Right cardiac atrium (tissue), 5 donors: ENCODE measurements at regions not wholly inside any gene's neighbourhood (a gene's known extent, or its start where the extent isn't known, plus 50 kb on each side); places are given as distances from the start of the nearest gene placed in this dataset.
"Not testable (repeated sequence)": the region's sequence is repeated elsewhere in the genome, so short reads cannot be mapped to it uniquely, and the experiment has no call there.

Experiments
- ATAC-seq, 2 donors: fragments of 200-7000 bp; cut with Tn5 transposase; one replicate each; pipeline versions ENCODE4 v1.8.0 to v1.9.1; 2020; ENCODE audit warnings: moderate library complexity in 2 of 2, mild to moderate bottlenecking in 1 of 2
- DNase-seq, 3 donors: peaks; one replicate each; pipeline ENCODE4 v3.0.0-alpha.2; 2020
- H3K27ac ChIP-seq: one replicate; pipeline ENCODE4 v1.5.1; 2013; ENCODE audit warnings: mild to moderate bottlenecking, low read length, control low read depth, moderate library complexity
- H3K27me3 ChIP-seq: one replicate; pipeline ENCODE4 v1.6.1; 2013; ENCODE audit not compliant: control insufficient read depth, insufficient read depth
- H3K4me1 ChIP-seq: one replicate; pipeline ENCODE4 v1.6.1; 2013; ENCODE audit warnings: low read length; ENCODE audit not compliant: control insufficient read depth, insufficient read depth
- H3K4me3 ChIP-seq: one replicate; pipeline ENCODE4 v1.5.1; 2013; ENCODE audit warnings: low read length, control low read depth
- H3K9me3 ChIP-seq: one replicate; pipeline ENCODE4 v1.6.1; 2013; ENCODE audit warnings: low read length; ENCODE audit not compliant: control insufficient read depth
- WGBS: extraction: QIAGEN DNeasy Blood & Tissue Kit; methylation state at CpG from one replicate; pipeline ENCODE4 v1.1.7; 2013; 5-methylcytosine and 5-hydroxymethylcytosine counted together
- intact Hi-C, 4 donors: fragments of 100-400 bp; cut with DNase I; formaldehyde crosslinking; loops; one replicate each; pipeline versions ENCODE4 v1.11.0 to v1.14.0; 2022 to 2023
- donor health status: healthy with polysubstance abuse.
- donor health status: DM: no; HTN: yes; CAD: no.
- donor health status: DM: no; HTN: no; CAD: no.
- donor health status: DM: no; HTN: yes; CAD: no; lungs with severe emphysema.
- donor health status: DM: yes; HTN: yes; CAD: no.

GRCh38 chr3:96428097-96428496, 386.3 kb upstream of the EPHA6 start:
- intact Hi-C loops = no loop called here
- H3K4me1 ChIP-seq = no peaks in the 10 kb centered on the region
- no peak overlapping the region for H3K27ac ChIP-seq
- H3K27me3 ChIP-seq = no peaks in the 10 kb centered on the region
- ATAC-seq (no peak), DNase-seq (no peak)
- no peak overlapping the region for H3K4me3 ChIP-seq
- no peaks in the 10 kb centered on the region for H3K9me3 ChIP-seq

DNA sequence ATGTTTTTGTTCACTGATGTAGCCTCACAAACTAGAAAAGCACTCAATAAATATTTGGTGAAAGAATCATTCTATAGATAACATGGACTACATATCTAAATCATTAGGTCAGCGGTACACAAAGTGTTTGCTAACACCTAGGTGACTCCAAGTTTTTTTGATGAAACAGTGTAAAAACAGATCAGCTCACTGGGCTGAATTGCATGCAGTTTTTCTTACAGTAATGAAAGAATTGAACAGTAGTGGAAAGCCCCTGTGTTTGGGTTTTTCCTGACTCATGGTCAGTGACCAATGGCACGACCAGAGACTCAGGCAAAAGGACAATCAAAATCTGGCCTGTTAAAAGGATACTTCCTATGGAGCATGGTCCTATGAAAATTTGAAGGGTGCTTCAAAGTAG, 384.3 kb upstream of the EPHA6 start:
- Histone ChIP-seq H3K9me3 (no peaks in the 10 kb centered on the region), H3K27me3 (no peaks in the 10 kb centered on the region), H3K4me3 (no peak overlapping the region), H3K4me1 (no peaks in the 10 kb centered on the region), H3K27ac (no peak overlapping the region)
- ATAC-seq = no peak
- intact Hi-C loops = no loop called here
- no peak for DNase-seq
- WGBS = 69% methylated on average over 2 of the region's 2 CpGs

DNA sequence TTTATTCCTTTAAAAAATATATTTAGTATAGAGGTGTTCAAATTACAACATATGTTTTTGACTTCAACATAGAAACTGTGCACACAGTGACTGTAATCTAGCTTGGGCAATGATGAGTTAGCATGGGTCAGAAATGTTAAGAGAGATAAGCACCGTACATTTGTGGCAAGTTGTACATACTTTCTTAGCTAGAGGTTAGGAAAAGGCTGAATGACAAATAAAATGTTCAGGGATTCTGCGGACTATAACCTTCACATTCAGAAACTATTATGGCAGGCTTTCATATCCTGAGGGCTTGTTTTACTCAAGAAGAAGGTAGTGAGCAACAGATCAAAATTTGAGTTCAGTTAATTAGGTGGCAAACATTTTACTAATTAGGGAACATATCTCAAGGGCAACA, 379.7 kb upstream of the EPHA6 start:
- H3K9me3 ChIP-seq = no peaks in the 10 kb centered on the region
- no peaks in the 10 kb centered on the region for H3K27me3 ChIP-seq
- no peak for ATAC-seq
- H3K4me3 ChIP-seq = no peak overlapping the region
- no peaks in the 10 kb centered on the region for H3K4me1 ChIP-seq
- intact Hi-C loops = no loop called here
- no peak for DNase-seq
- no peak overlapping the region for H3K27ac ChIP-seq
- WGBS = 61% methylated on average over 2 of the region's 2 CpGs

DNA sequence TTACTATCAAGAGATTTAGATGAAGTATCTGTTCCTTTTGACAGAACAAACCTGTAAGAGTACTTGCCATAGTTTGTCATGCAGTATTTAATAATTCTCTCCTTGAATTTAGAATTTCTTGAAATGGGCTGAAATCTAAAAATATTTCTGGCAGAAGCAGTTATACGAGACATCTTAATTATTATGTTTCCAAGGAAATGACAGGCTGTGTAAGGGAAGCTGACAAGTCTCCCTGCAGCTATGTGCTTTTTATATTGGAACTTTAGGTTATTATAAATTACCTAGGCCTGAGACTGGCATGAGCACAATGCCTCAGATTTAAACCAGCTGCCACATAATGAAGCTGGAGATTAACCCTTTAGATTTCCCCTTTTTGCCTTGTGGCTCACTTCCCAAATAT, 365.0 kb upstream of the EPHA6 start:
- H3K27ac ChIP-seq = no peak overlapping the region
- no peak for ATAC-seq
- WGBS = 35% methylated on average over 1 of the region's 1 CpG
- H3K9me3 ChIP-seq = no peaks in the 10 kb centered on the region
- DNase-seq = no peak
- no peaks in the 10 kb centered on the region for H3K27me3 ChIP-seq
- intact Hi-C loops = no loop called here
- no peak overlapping the region for H3K4me3 ChIP-seq
- no peaks in the 10 kb centered on the region for H3K4me1 ChIP-seq

GRCh38 chr3:96449803-96450202, 364.6 kb upstream of the EPHA6 start:
- H3K4me3 ChIP-seq = no peak overlapping the region
- no peak for DNase-seq
- no peak overlapping the region for H3K27ac ChIP-seq
- no peak for ATAC-seq
- H3K9me3 ChIP-seq = no peaks in the 10 kb centered on the region
- WGBS = 49% methylated on average over 4 of the region's 4 CpGs
- H3K27me3 ChIP-seq = no peaks in the 10 kb centered on the region
- intact Hi-C loops = no loop called here
- H3K4me1 ChIP-seq = no peaks in the 10 kb centered on the region

DNA sequence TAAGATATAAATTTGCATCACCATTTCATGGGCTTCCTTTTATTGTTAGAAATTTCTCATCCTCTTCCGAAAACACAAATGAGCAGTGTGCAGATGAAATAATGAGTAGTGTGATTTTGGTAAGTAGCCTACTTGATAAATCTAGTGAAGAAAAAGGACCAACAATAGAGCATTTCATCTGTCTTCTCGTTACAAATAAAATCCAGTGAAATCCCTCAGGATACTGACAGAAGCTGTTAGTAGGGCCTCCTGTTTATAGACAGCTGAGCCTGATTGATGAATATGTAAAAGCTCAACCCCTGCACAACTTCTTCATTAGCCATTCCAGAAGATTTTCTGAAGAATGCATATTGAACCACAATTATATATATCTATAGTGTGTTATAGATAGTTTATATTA, 363.7 kb upstream of the EPHA6 start:
- H3K27me3 ChIP-seq = no peaks in the 10 kb centered on the region
- no peaks in the 10 kb centered on the region for H3K4me1 ChIP-seq
- ATAC-seq = no peak
- no peak overlapping the region for H3K27ac ChIP-seq
- intact Hi-C loops = no loop called here
- no peak for DNase-seq
- H3K4me3 ChIP-seq = no peak overlapping the region
- H3K9me3 ChIP-seq = no peaks in the 10 kb centered on the region
- 62% methylated on average over 2 of the region's 2 CpGs for WGBS

DNA sequence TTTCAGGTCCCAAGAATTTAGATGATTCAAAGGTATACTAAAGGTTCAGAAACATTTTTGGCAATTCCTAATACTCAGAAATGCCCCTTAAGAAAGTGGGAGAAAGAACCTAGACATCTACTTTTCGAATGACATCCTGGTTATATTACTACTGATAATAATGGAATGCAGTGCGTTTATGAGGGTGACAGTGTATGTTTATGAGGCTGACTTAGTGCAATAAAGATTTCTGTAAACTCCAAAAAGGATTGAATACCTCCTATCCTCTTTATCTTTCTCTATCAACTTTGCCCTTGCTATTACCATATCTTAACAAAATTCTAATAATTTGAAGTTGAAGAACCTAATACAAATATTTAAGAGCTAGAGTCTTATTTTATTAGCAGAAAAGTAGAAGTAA, 348.9 kb upstream of the EPHA6 start:
- H3K27me3 ChIP-seq = no peaks in the 10 kb centered on the region
- H3K27ac ChIP-seq = no peak overlapping the region
- WGBS = 49% methylated on average over 2 of the region's 2 CpGs
- no peaks in the 10 kb centered on the region for H3K4me1 ChIP-seq
- no peaks in the 10 kb centered on the region for H3K9me3 ChIP-seq
- ATAC-seq = no peak
- intact Hi-C loops = no loop called here
- no peak for DNase-seq
- H3K4me3 ChIP-seq = no peak overlapping the region

GRCh38 chr3:96466441-96466840, 348.0 kb upstream of the EPHA6 start:
- DNase-seq = no peak
- H3K4me1 ChIP-seq = no peaks in the 10 kb centered on the region
- 74% methylated on average over 4 of the region's 4 CpGs for WGBS
- no peak overlapping the region for H3K4me3 ChIP-seq
- no peak for ATAC-seq
- H3K27me3 ChIP-seq = no peaks in the 10 kb centered on the region
- no peaks in the 10 kb centered on the region for H3K9me3 ChIP-seq
- H3K27ac ChIP-seq = no peak overlapping the region
- intact Hi-C loops = no loop called here

GRCh38 chr3:96467639-96468038, 346.8 kb upstream of the EPHA6 start:
- WGBS = 87% methylated on average over 8 of the region's 8 CpGs
- intact Hi-C loops = no loop called here
- no peaks in the 10 kb centered on the region for H3K4me1 ChIP-seq
- H3K4me3 ChIP-seq = no peak overlapping the region
- ATAC-seq (no peak), DNase-seq (no peak)
- no peaks in the 10 kb centered on the region for H3K27me3 ChIP-seq
- H3K9me3 ChIP-seq = no peaks in the 10 kb centered on the region
- H3K27ac ChIP-seq = no peak overlapping the region

GRCh38 chr3:96478496-96478895, 335.9 kb upstream of the EPHA6 start:
- intact Hi-C loops = no loop called here
- no peak for ATAC-seq
- H3K9me3 ChIP-seq = no peaks in the 10 kb centered on the region

GRCh38 chr3:96480881-96481280, 333.5 kb upstream of the EPHA6 start:
- Histone ChIP-seq H3K4me1 (no peaks in the 10 kb centered on the region), H3K4me3 (no peak overlapping the region), H3K27ac (no peak overlapping the region), H3K27me3 (no peaks in the 10 kb centered on the region), H3K9me3 (no peaks in the 10 kb centered on the region)
- DNase-seq = no peak
- 93% methylated on average over 18 of the region's 18 CpGs for WGBS
- no peak for ATAC-seq
- intact Hi-C loops = no loop called here

More at GRCh38 chr3:96478496-96478895, 335.9 kb upstream of the EPHA6 start:
- DNase-seq = no peak
- H3K4me1 ChIP-seq = no peaks in the 10 kb centered on the region
- no peak overlapping the region for H3K4me3 ChIP-seq
- H3K27me3 ChIP-seq = no peaks in the 10 kb centered on the region
- no peak overlapping the region for H3K27ac ChIP-seq

DNA sequence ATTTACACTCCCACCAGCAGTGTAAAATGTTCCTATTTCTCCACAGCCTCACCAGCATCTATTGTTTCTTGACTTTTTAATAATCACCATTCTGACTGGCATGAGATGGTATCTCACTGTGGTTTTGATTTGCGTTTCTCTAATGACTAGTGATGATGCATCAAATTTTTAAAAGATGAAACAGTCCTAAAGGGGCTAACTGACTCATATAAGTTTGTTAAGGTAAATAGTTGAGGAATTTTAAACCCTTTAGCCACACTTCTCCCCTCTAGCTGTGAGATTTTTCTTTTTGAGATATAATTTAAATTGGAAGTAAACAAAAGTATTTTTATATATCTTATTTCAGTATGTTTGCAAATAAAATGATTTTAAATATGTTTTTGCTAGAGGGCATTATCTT, 331.2 kb upstream of the EPHA6 start:
- 67% methylated on average over 1 of the region's 1 CpG for WGBS
- intact Hi-C loops, ATAC-seq: not testable (repeated sequence)

More for the DNA sequence above, 331.2 kb upstream of the EPHA6 start:
- not testable (repeated sequence) for H3K9me3 ChIP-seq, H3K27me3 ChIP-seq, H3K27ac ChIP-seq, DNase-seq, H3K4me1 ChIP-seq, H3K4me3 ChIP-seq
